ENCODE measurements at regions not wholly inside any gene's neighbourhood (a gene's known extent, or its start where the extent isn't known, plus 50 kb on each side); places are given as distances from the start of the nearest gene placed in this dataset.

GRCh38 chr1:201724039-201724765, 104.8 kb upstream of the IPO9 start:
- Histone ChIP-seq H3K4me1 (ENCODE audit: control insufficient read depth, low read depth, low read length) (peaks cover 20% of the 10 kb centered on the region), H3K4ac (ENCODE audit: low read depth, low read length) (no peak overlapping the region), H3K79me2 (ENCODE audit: control insufficient read depth, insufficient read depth, low read length) (no peaks in the 10 kb centered on the region), H4K8ac (ENCODE audit: low read depth, low read length) (no peak overlapping the region), H4K5ac (ENCODE audit: low read length) (no peak overlapping the region), H2BK15ac (replicated peaks; ENCODE audit: low read depth) (no peak overlapping the region), H3K4me3 (ENCODE audit: low read length) (no peak overlapping the region), H3K27me3 (ENCODE audit: insufficient read depth, low read length, poor library complexity) (no peaks in the 10 kb centered on the region), H3K23ac (ENCODE audit: low read length) (no peak overlapping the region), H3K56ac (ENCODE audit: low read length) (no peak overlapping the region), H3K27ac (ENCODE audit: low read depth, low read length) (no peak overlapping the region), H3K36me3 (ENCODE audit: control insufficient read depth, insufficient read depth, low read length) (no peaks in the 10 kb centered on the region), H3K18ac (ENCODE audit: low read length) (no peak overlapping the region), H2BK5ac (ENCODE audit: low read length) (no peak overlapping the region), H3K79me1 (ENCODE audit: low read length) (no peaks in the 10 kb centered on the region), H3K9ac (ENCODE audit: low read length) (no peak overlapping the region), H2AK5ac (ENCODE audit: low read length) (no peak overlapping the region), H3K4me2 (ENCODE audit: low read length) (no peak overlapping the region), H2BK120ac (ENCODE audit: low read depth, low read length) (no peak overlapping the region)
- no peak for DNase-seq
- WGBS (ENCODE audit: extremely low coverage, insufficient coverage, low lambda C conversion rate) = no CpG with 5 or more reads among the region's 9 CpGs

- Histone ChIP-seq H2BK5ac (ENCODE audit: low read length) (no peak overlapping the region), H3K27ac (ENCODE audit: low read depth, low read length) (no peak overlapping the region), H3K4me1 (ENCODE audit: control insufficient read depth, low read depth, low read length) (peaks cover 16% of the 10 kb centered on the region), H2BK120ac (ENCODE audit: low read depth, low read length) (no peak overlapping the region), H3K4me2 (ENCODE audit: low read length) (no peak overlapping the region), H3K18ac (ENCODE audit: low read length) (no peak overlapping the region), H3K36me3 (ENCODE audit: control insufficient read depth, insufficient read depth, low read length) (no peaks in the 10 kb centered on the region), H3K4me3 (ENCODE audit: low read length) (no peak overlapping the region), H3K4ac (ENCODE audit: low read depth, low read length) (no peak overlapping the region), H3K79me1 (ENCODE audit: low read length) (no peaks in the 10 kb centered on the region), H4K8ac (ENCODE audit: low read depth, low read length) (no peak overlapping the region), H2BK15ac (replicated peaks; ENCODE audit: low read depth) (no peak overlapping the region), H2AK5ac (ENCODE audit: low read length) (no peak overlapping the region), H4K5ac (ENCODE audit: low read length) (no peak overlapping the region), H3K27me3 (ENCODE audit: insufficient read depth, low read length, poor library complexity) (no peaks in the 10 kb centered on the region), H3K9ac (ENCODE audit: low read length) (no peak overlapping the region), H3K23ac (ENCODE audit: low read length) (no peak overlapping the region), H3K56ac (ENCODE audit: low read length) (no peak overlapping the region), H3K79me2 (ENCODE audit: control insufficient read depth, insufficient read depth, low read length) (no peaks in the 10 kb centered on the region)
- DNase-seq = no peak
- no CpG with 5 or more reads among the region's 5 CpGs for WGBS (ENCODE audit: extremely low coverage, insufficient coverage, low lambda C conversion rate)
Measured at GRCh38 chr1:201724766-201725118, 104.2 kb upstream of the IPO9 start.

GRCh38 chr1:201726700-201727099, 102.3 kb upstream of the IPO9 start:
- Histone ChIP-seq H3K23ac (ENCODE audit: low read length) (no peak overlapping the region), H2BK120ac (ENCODE audit: low read depth, low read length) (no peak overlapping the region), H3K79me1 (ENCODE audit: low read length) (no peaks in the 10 kb centered on the region), H3K79me2 (ENCODE audit: control insufficient read depth, insufficient read depth, low read length) (no peaks in the 10 kb centered on the region), H2BK15ac (replicated peaks; ENCODE audit: low read depth) (no peak overlapping the region), H3K4me3 (ENCODE audit: low read length) (no peak overlapping the region), H2BK5ac (ENCODE audit: low read length) (no peak overlapping the region), H3K4me2 (ENCODE audit: low read length) (no peak overlapping the region), H3K9ac (ENCODE audit: low read length) (no peak overlapping the region), H3K27me3 (ENCODE audit: insufficient read depth, low read length, poor library complexity) (no peaks in the 10 kb centered on the region), H3K4me1 (ENCODE audit: control insufficient read depth, low read depth, low read length) (no peaks in the 10 kb centered on the region), H3K36me3 (ENCODE audit: control insufficient read depth, insufficient read depth, low read length) (no peaks in the 10 kb centered on the region), H3K18ac (ENCODE audit: low read length) (no peak overlapping the region), H2AK5ac (ENCODE audit: low read length) (no peak overlapping the region), H4K5ac (ENCODE audit: low read length) (no peak overlapping the region), H3K56ac (ENCODE audit: low read length) (no peak overlapping the region), H4K8ac (ENCODE audit: low read depth, low read length) (no peak overlapping the region), H3K27ac (ENCODE audit: low read depth, low read length) (no peak overlapping the region), H3K4ac (ENCODE audit: low read depth, low read length) (no peak overlapping the region)
- no peak for DNase-seq
- no CpG with 5 or more reads among the region's 2 CpGs for WGBS (ENCODE audit: extremely low coverage, insufficient coverage, low lambda C conversion rate)

- H2BK120ac ChIP-seq (ENCODE audit: low read depth, low read length) = no peak overlapping the region
- H3K4me1 ChIP-seq (ENCODE audit: control insufficient read depth, low read depth, low read length) = no peaks in the 10 kb centered on the region
- H3K27me3 ChIP-seq (ENCODE audit: insufficient read depth, low read length, poor library complexity) = no peaks in the 10 kb centered on the region
- H4K5ac ChIP-seq (ENCODE audit: low read length) = no peak overlapping the region
- no peaks in the 10 kb centered on the region for H3K79me1 ChIP-seq (ENCODE audit: low read length)
- no peak overlapping the region for H3K23ac ChIP-seq (ENCODE audit: low read length)
- no peak overlapping the region for H3K4ac ChIP-seq (ENCODE audit: low read depth, low read length)
- H3K79me2 ChIP-seq (ENCODE audit: control insufficient read depth, insufficient read depth, low read length) = no peaks in the 10 kb centered on the region
- H2BK5ac ChIP-seq (ENCODE audit: low read length) = no peak overlapping the region
- no peak overlapping the region for H2AK5ac ChIP-seq (ENCODE audit: low read length)
- no peak overlapping the region for H3K18ac ChIP-seq (ENCODE audit: low read length)
- H2BK15ac ChIP-seq (replicated peaks; ENCODE audit: low read depth) = no peak overlapping the region
- H3K4me3 ChIP-seq (ENCODE audit: low read length) = no peak overlapping the region
- DNase-seq = peak; percentile 69
- H3K4me2 ChIP-seq (ENCODE audit: low read length) = no peak overlapping the region
- no peaks in the 10 kb centered on the region for H3K36me3 ChIP-seq (ENCODE audit: control insufficient read depth, insufficient read depth, low read length)
- H4K8ac ChIP-seq (ENCODE audit: low read depth, low read length) = no peak overlapping the region
- no peak overlapping the region for H3K27ac ChIP-seq (ENCODE audit: low read depth, low read length)
- H3K56ac ChIP-seq (ENCODE audit: low read length) = no peak overlapping the region
- H3K9ac ChIP-seq (ENCODE audit: low read length) = no peak overlapping the region
Measured at GRCh38 chr1:201728731-201729130, 100.2 kb upstream of the IPO9 start.

- H2AK5ac ChIP-seq (ENCODE audit: low read length) = no peak overlapping the region
- H3K23ac ChIP-seq (ENCODE audit: low read length) = no peak overlapping the region
- H3K56ac ChIP-seq (ENCODE audit: low read length) = no peak overlapping the region
- H3K18ac ChIP-seq (ENCODE audit: low read length) = no peak overlapping the region
- H3K27ac ChIP-seq (ENCODE audit: low read depth, low read length) = no peak overlapping the region
- H2BK120ac ChIP-seq (ENCODE audit: low read depth, low read length) = no peak overlapping the region
- no peaks in the 10 kb centered on the region for H3K4me1 ChIP-seq (ENCODE audit: control insufficient read depth, low read depth, low read length)
- H3K27me3 ChIP-seq (ENCODE audit: insufficient read depth, low read length, poor library complexity) = no peaks in the 10 kb centered on the region
- no peak overlapping the region for H2BK15ac ChIP-seq (replicated peaks; ENCODE audit: low read depth)
- no peak for DNase-seq
- no peak overlapping the region for H4K5ac ChIP-seq (ENCODE audit: low read length)
- WGBS (ENCODE audit: extremely low coverage, insufficient coverage, low lambda C conversion rate) = no CpG with 5 or more reads among the region's 5 CpGs
- no peak overlapping the region for H4K8ac ChIP-seq (ENCODE audit: low read depth, low read length)
- H2BK5ac ChIP-seq (ENCODE audit: low read length) = no peak overlapping the region
- no peak overlapping the region for H3K4me3 ChIP-seq (ENCODE audit: low read length)
- H3K79me2 ChIP-seq (ENCODE audit: control insufficient read depth, insufficient read depth, low read length) = no peaks in the 10 kb centered on the region
- no peaks in the 10 kb centered on the region for H3K79me1 ChIP-seq (ENCODE audit: low read length)
- no peak overlapping the region for H3K4me2 ChIP-seq (ENCODE audit: low read length)
- no peak overlapping the region for H3K4ac ChIP-seq (ENCODE audit: low read depth, low read length)
- no peak overlapping the region for H3K9ac ChIP-seq (ENCODE audit: low read length)
- H3K36me3 ChIP-seq (ENCODE audit: control insufficient read depth, insufficient read depth, low read length) = no peaks in the 10 kb centered on the region
Measured at GRCh38 chr1:201729973-201730608, 98.9 kb upstream of the IPO9 start.

GRCh38 chr1:201730611-201731010, 98.3 kb upstream of the IPO9 start:
- no peaks in the 10 kb centered on the region for H3K4me1 ChIP-seq (ENCODE audit: control insufficient read depth, low read depth, low read length)
- no peak overlapping the region for H2BK120ac ChIP-seq (ENCODE audit: low read depth, low read length)
- no peak overlapping the region for H3K4me3 ChIP-seq (ENCODE audit: low read length)
- H2BK5ac ChIP-seq (ENCODE audit: low read length) = no peak overlapping the region
- H3K36me3 ChIP-seq (ENCODE audit: control insufficient read depth, insufficient read depth, low read length) = no peaks in the 10 kb centered on the region
- no peaks in the 10 kb centered on the region for H3K79me2 ChIP-seq (ENCODE audit: control insufficient read depth, insufficient read depth, low read length)
- no peak overlapping the region for H3K27ac ChIP-seq (ENCODE audit: low read depth, low read length)
- DNase-seq = no peak
- WGBS (ENCODE audit: extremely low coverage, insufficient coverage, low lambda C conversion rate) = no CpG with 5 or more reads among the region's 2 CpGs
- no peaks in the 10 kb centered on the region for H3K79me1 ChIP-seq (ENCODE audit: low read length)
- H3K4ac ChIP-seq (ENCODE audit: low read depth, low read length) = no peak overlapping the region
- H2AK5ac ChIP-seq (ENCODE audit: low read length) = no peak overlapping the region
- H3K27me3 ChIP-seq (ENCODE audit: insufficient read depth, low read length, poor library complexity) = no peaks in the 10 kb centered on the region
- H3K9ac ChIP-seq (ENCODE audit: low read length) = no peak overlapping the region
- no peak overlapping the region for H3K56ac ChIP-seq (ENCODE audit: low read length)
- no peak overlapping the region for H4K5ac ChIP-seq (ENCODE audit: low read length)
- H2BK15ac ChIP-seq (replicated peaks; ENCODE audit: low read depth) = no peak overlapping the region
- no peak overlapping the region for H4K8ac ChIP-seq (ENCODE audit: low read depth, low read length)
- H3K18ac ChIP-seq (ENCODE audit: low read length) = no peak overlapping the region
- no peak overlapping the region for H3K4me2 ChIP-seq (ENCODE audit: low read length)
- no peak overlapping the region for H3K23ac ChIP-seq (ENCODE audit: low read length)

All from mesendoderm (in vitro differentiated cells).